Choroid plexus epithelial cell (primary cell): ENCODE measurements at regions not wholly inside any gene's neighbourhood (a gene's known extent, or its start where the extent isn't known, plus 50 kb on each side); places are given as distances from the start of the nearest gene placed in this dataset.

ENCODE experiments used
- DNase-seq: peaks from one replicate; pipeline ENCODE4 v3.0.0-alpha.2; 2010; ENCODE audit warnings: low read depth
- H3K4me3 ChIP-seq: 2 replicates; pipeline ENCODE4 v1.5.1; 2011; ENCODE audit warnings: low read depth, mild to moderate bottlenecking, control low read depth, low read length, moderate library complexity
- TF ChIP-seq, protein P1 (sequence below): conservative IDR thresholded peaks from 2 replicates; pipeline ENCODE4 v1.5.1; 2011; ENCODE audit warnings: low read depth, mild to moderate bottlenecking, control low read depth, inconsistent platforms, low read length, moderate library complexity

DNA sequence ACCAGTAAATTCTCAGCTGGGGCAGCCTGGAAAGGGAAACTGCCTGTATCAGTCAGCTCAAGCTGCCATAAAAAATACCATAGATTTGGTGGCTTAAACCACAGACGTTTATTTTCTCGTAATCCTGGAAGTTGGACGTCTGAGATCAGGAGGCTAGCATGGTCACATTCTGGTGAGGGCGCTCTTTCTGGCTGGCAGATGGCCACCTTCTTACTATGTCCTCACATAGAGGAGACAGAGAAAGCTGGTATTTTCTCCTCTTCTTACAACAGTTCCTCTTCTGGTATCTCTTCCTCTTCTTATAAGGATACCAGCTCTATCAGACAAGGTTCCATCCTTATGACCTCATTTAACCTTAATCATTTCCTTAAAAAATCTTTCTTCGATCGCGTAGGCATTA is 50.5 kb upstream of the RFX3 start:
- no peak for DNase-seq
- no peak overlapping the region for H3K4me3 ChIP-seq
- TF ChIP-seq, protein P1, sequence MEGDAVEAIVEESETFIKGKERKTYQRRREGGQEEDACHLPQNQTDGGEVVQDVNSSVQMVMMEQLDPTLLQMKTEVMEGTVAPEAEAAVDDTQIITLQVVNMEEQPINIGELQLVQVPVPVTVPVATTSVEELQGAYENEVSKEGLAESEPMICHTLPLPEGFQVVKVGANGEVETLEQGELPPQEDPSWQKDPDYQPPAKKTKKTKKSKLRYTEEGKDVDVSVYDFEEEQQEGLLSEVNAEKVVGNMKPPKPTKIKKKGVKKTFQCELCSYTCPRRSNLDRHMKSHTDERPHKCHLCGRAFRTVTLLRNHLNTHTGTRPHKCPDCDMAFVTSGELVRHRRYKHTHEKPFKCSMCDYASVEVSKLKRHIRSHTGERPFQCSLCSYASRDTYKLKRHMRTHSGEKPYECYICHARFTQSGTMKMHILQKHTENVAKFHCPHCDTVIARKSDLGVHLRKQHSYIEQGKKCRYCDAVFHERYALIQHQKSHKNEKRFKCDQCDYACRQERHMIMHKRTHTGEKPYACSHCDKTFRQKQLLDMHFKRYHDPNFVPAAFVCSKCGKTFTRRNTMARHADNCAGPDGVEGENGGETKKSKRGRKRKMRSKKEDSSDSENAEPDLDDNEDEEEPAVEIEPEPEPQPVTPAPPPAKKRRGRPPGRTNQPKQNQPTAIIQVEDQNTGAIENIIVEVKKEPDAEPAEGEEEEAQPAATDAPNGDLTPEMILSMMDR = no peak

DNA sequence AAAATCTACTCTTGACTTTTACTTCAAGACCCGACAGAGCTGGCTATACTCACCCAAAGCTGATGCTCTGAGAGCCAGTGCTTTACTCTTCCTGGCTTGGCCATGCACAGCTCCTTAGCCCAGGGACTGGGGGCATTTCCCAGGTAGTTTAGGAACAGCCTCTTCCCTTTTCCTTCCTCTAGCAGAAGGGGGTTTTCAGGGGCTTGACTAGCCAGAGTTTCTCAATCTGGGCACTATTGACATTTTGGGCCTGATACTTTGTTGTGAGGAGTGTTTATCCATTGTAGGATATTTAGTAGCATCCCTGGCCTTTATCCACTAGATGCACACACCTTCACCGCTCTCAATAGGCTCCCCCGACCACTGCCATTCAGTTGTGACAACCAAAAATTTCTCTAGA is 50.0 kb upstream of the RFX3 start:
- TF ChIP-seq, protein P1 = no peak
- DNase-seq = no peak
- no peak overlapping the region for H3K4me3 ChIP-seq
